GM12892 (cell line): ENCODE measurements at regions not wholly inside any gene's neighbourhood (a gene's known extent, or its start where the extent isn't known, plus 50 kb on each side); places are given as distances from the start of the nearest gene placed in this dataset.

Experiments
- DNase-seq: peaks from one replicate; pipeline ENCODE4 v3.0.0; 2011; ENCODE audit not compliant: insufficient read length
- FAIRE-seq: peaks from 2 replicates; lab custom pipeline; 2011; peaks lifted over from hg19 to GRCh38; lab: Jason Lieb, UNC
- POLR2A ChIP-seq: IDR thresholded peaks from 2 replicates; pipeline ENCODE4 v1.6.1; 2011; ENCODE audit warnings: low read depth, low read length, control low read depth
- POLR2AphosphoS5 ChIP-seq: IDR thresholded peaks from 2 replicates; pipeline ENCODE4 v1.6.1; 2011; ENCODE audit warnings: low read depth, low read length, control low read depth
- TAF1 ChIP-seq: IDR thresholded peaks from 2 replicates; pipeline ENCODE4 v1.6.1; 2011; ENCODE audit warnings: low read depth, mild to moderate bottlenecking, control low read depth, low read length, borderline replicate concordance

GRCh38 chr6:139553916-139554315 lies 179.5 kb upstream of the CITED2 start:
- no peak for TF ChIP-seq TAF1
- TF ChIP-seq POLR2AphosphoS5, result no peak
- TF ChIP-seq POLR2A, result no peak
- FAIRE-seq (no peak), DNase-seq (no peak)

DNA sequence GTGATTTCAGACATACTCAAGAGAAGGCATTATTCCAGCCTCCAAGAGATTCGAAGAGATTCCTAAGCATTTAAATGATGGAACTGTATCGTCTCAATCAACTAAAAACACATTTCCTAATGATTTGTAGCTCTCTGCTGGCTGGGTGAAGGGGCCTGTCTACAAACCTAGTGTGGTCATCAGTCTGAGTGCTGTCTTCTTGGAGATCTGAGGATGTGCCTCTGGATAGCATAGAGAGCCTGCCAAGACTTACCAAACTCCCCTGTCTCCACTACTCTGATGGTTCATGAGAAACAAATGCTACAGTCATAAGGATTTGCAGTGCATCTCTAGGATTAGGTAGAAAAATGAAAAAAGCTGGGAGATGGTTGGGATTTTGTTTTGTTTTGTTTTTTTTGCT lies 176.9 kb upstream of the CITED2 start:
- TF ChIP-seq TAF1 (no peak), POLR2A (no peak), POLR2AphosphoS5 (no peak)
- DNase-seq (no peak), FAIRE-seq (no peak)

DNA sequence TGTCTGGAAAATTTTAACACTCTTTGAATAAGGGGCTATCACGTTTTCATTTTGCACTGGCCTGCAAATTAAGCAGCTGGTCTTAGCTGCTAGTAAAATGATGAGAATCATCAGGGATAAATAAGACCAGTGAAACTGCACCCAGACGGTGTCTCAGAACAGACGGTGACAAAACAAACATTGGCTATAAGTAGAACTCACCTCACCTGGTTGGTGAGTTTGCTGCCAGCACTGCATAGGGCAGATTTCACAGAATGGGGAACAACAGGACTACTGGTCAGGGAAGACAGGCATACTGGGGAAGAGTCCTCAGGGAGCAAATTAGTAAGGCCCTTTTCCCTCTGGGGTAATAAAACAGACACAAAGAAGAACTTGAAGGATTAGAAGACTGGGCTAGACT lies 175.9 kb upstream of the CITED2 start:
- DNase-seq (no peak), FAIRE-seq (no peak)
- TF ChIP-seq TAF1 (no peak), POLR2A (no peak), POLR2AphosphoS5 (no peak)

- DNase-seq, result no peak
These were observed 175.2 kb upstream of the CITED2 start for GRCh38 chr6:139549561-139550070.

DNA sequence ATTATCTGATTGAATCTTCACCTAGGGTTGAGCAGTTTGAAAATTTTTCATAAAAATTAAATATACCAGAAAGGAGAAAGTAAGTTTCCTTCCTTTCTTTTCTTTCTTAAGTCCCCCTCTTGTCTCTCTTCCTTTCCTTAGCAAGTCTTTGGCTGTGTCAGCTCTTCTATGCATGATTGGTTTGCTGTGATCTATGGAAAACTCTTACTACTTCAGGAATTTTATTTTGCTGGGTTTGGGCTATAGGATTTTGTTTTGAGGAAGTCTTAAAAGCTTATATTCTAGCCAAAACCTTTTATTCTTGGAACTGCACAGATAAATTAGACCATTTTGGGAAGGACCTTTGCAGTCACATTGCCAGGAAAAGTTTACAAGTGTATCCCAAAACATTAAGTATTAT lies 173.4 kb upstream of the CITED2 start:
- no peak for TF ChIP-seq POLR2A
- TF ChIP-seq POLR2AphosphoS5, result no peak
- FAIRE-seq, result no peak

More at GRCh38 chr6:139549561-139550070, 175.2 kb upstream of the CITED2 start:
- no peak for FAIRE-seq
- no peak for TF ChIP-seq POLR2AphosphoS5

GRCh38 chr6:139547122-139547776 lies 172.8 kb upstream of the CITED2 start:
- DNase-seq (no peak), FAIRE-seq (no peak)
- no peak for TF ChIP-seq POLR2AphosphoS5
- TF ChIP-seq POLR2A, result no peak
- no peak for TF ChIP-seq TAF1

More for the DNA sequence above, 173.4 kb upstream of the CITED2 start:
- no peak for DNase-seq

DNA sequence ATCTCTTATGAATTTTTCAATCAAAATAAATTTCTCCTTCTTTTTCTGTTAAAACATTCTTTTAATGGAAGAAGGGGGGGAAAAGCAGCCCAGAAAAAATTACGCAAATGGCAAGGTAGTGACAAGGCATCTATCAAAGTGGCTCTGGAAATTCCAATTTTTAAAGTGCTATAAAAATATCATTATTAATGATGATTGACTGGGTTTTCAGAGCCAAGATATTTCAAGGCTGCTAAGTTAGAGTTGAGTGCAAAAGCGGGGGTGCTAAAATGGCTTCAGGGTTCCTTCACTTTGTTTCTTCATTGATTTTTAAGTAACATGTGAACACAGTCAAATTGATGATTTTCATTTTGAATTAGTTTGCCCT lies 171.6 kb upstream of the CITED2 start:
- FAIRE-seq, result no peak
- TF ChIP-seq POLR2A (no peak), TAF1 (no peak), POLR2AphosphoS5 (no peak)
- no peak for DNase-seq

GRCh38 chr6:139545206-139546105 lies 171.0 kb upstream of the CITED2 start:
- FAIRE-seq (no peak), DNase-seq (no peak)
- no peak for TF ChIP-seq POLR2A
- no peak for TF ChIP-seq TAF1
- no peak for TF ChIP-seq POLR2AphosphoS5

- DNase-seq (no peak), FAIRE-seq (no peak)
- TF ChIP-seq POLR2A, result no peak
- no peak for TF ChIP-seq TAF1
- TF ChIP-seq POLR2AphosphoS5, result no peak
These were observed 170.2 kb upstream of the CITED2 start for GRCh38 chr6:139544701-139545057.

- TF ChIP-seq POLR2AphosphoS5 (no peak), TAF1 (no peak), POLR2A (no peak)
- FAIRE-seq, result no peak
- DNase-seq, result no peak
These were observed 167.9 kb upstream of the CITED2 start for GRCh38 chr6:139542351-139542750.

- no peak for TF ChIP-seq POLR2A
- no peak for TF ChIP-seq TAF1
- no peak for TF ChIP-seq POLR2AphosphoS5
- DNase-seq, result no peak
- no peak for FAIRE-seq
These were observed 166.4 kb upstream of the CITED2 start for GRCh38 chr6:139540894-139541293.

DNA sequence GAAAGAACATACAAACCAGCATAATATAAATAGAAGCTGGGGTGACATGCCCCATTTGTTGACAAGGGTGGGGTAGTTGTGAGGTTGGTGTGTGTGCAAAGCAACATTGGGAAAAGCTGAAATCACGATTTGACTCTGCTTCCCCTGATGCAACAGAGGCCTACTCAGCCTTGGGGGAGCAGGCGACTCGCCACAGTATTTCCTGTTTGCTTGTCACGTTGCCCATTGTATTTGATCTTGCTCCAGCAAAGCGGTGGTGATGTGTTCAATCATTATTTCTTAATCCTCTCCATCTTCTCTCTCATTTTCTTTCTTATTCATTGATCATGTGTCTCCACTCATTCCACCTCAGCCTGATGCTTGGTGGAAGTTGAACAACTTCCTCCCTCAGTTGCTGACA lies 165.8 kb upstream of the CITED2 start:
- no peak for TF ChIP-seq POLR2A
- TF ChIP-seq POLR2AphosphoS5, result no peak
- DNase-seq, result no peak

More for the DNA sequence above, 165.8 kb upstream of the CITED2 start:
- FAIRE-seq, result no peak
